HEK293 (cell line): ENCODE measurements at regions not wholly inside any gene's neighbourhood (a gene's known extent, or its start where the extent isn't known, plus 50 kb on each side); places are given as distances from the start of the nearest gene placed in this dataset.

Experiments
- CTCF ChIA-PET: fragments of 350-600 bp; formaldehyde crosslinking; extraction: SDS; loops from one replicate; lab custom pipeline; 2021; ENCODE audit warnings: antibody characterized with exemption; lab: Yijun Ruan, JAX
- POLR2A ChIA-PET: fragments of 300-600 bp; formaldehyde crosslinking; extraction: SDS; loops from one replicate; lab custom pipeline; 2020; ENCODE audit warnings: antibody characterized with exemption, inconsistent platforms; lab: Yijun Ruan, JAX
- H3K27ac ChIP-seq: fragments of 200-500 bp; sonication (Bioruptor generic); 2 replicates; pipeline ENCODE4 v1.5.1; 2014; ENCODE audit warnings: low read depth, low read length, control low read depth, inconsistent platforms; ENCODE audit errors: extremely low read depth
- H3K36me3 ChIP-seq, 2 experiments: fragments of 200-500 bp in 1 of 2; sonication (Bioruptor generic) in 1 of 2; 1 replicate in 1 of 2; 2 replicates in 1 of 2; pipeline ENCODE4 v1.5.1; 2014 to 2017; ENCODE audit warnings: inconsistent platforms in 2 of 2, low read length in 2 of 2; ENCODE audit not compliant: control insufficient read depth in 2 of 2, insufficient read depth in 1 of 2
- H3K4me1 ChIP-seq: fragments of 200-500 bp; sonication (Bioruptor generic); 2 replicates; pipeline ENCODE4 v1.5.1; 2014; ENCODE audit warnings: mild to moderate bottlenecking, low read length, inconsistent platforms; ENCODE audit not compliant: control insufficient read depth, insufficient read depth
- H3K4me3 ChIP-seq: 2 replicates; pipeline ENCODE4 v1.5.1; 2011; ENCODE audit warnings: low read depth, mild to moderate bottlenecking, control low read depth, low read length, moderate library complexity
- H3K9me3 ChIP-seq: fragments of 200-500 bp; sonication (Bioruptor generic); 2 replicates; pipeline ENCODE4 v1.5.1; 2014; ENCODE audit warnings: low read depth, low read length, inconsistent platforms; ENCODE audit not compliant: control insufficient read depth, insufficient read depth
- FEZF1 ChIP-seq: fragments of 450-650 bp; formaldehyde crosslinking; IDR thresholded peaks from 2 replicates; pipeline ENCODE4 v1.5.1; 2016; ENCODE audit warnings: missing biosample characterization, missing genetic modification characterization
- HOXA7 ChIP-seq: sonication (generic); formaldehyde crosslinking; IDR thresholded peaks from 2 replicates; pipeline ENCODE4 v1.8.1; 2022; ENCODE audit warnings: missing genetic modification reagents, borderline replicate concordance
- MYNN ChIP-seq: fragments of 450-650 bp; formaldehyde crosslinking; IDR thresholded peaks from 2 replicates; pipeline ENCODE4 v1.5.1; 2016; ENCODE audit warnings: missing biosample characterization, missing genetic modification characterization, borderline replicate concordance
- OVOL3 ChIP-seq: fragments of 450-650 bp; formaldehyde crosslinking; IDR thresholded peaks from 2 replicates; pipeline ENCODE4 v1.5.1; 2016; ENCODE audit warnings: missing biosample characterization, missing genetic modification characterization
- PRDM6 ChIP-seq: fragments of 450-650 bp; formaldehyde crosslinking; IDR thresholded peaks from 2 replicates; pipeline ENCODE4 v1.5.1; 2017; ENCODE audit warnings: missing biosample characterization, missing genetic modification characterization
- SCRT2 ChIP-seq: fragments of 450-650 bp; formaldehyde crosslinking; IDR thresholded peaks from 2 replicates; pipeline ENCODE4 v1.5.1; 2016; ENCODE audit warnings: missing biosample characterization, missing genetic modification characterization
- ZBTB10 ChIP-seq: fragments of 450-650 bp; formaldehyde crosslinking; IDR thresholded peaks from 2 replicates; pipeline ENCODE4 v1.5.1; 2016; ENCODE audit warnings: missing biosample characterization, missing genetic modification characterization
- ZBTB21 ChIP-seq: fragments of 450-650 bp; formaldehyde crosslinking; IDR thresholded peaks from 2 replicates; pipeline ENCODE4 v1.5.1; 2017; ENCODE audit warnings: missing biosample characterization, missing genetic modification characterization
- ZNF138 ChIP-seq: fragments of 450-650 bp; formaldehyde crosslinking; IDR thresholded peaks from 2 replicates; pipeline ENCODE4 v1.5.1; 2016; ENCODE audit warnings: missing biosample characterization, missing genetic modification characterization, borderline replicate concordance
- ZNF146 ChIP-seq: fragments of 450-650 bp; formaldehyde crosslinking; IDR thresholded peaks from 2 replicates; pipeline ENCODE4 v1.5.1; 2016; ENCODE audit warnings: missing biosample characterization, missing genetic modification characterization
- ZNF155 ChIP-seq: fragments of 450-650 bp; formaldehyde crosslinking; IDR thresholded peaks from 2 replicates; pipeline ENCODE4 v1.5.1; 2016; ENCODE audit warnings: missing biosample characterization, missing genetic modification characterization
- ZNF2 ChIP-seq: fragments of 450-650 bp; formaldehyde crosslinking; IDR thresholded peaks from 2 replicates; pipeline ENCODE4 v1.5.1; 2016; ENCODE audit warnings: missing biosample characterization, missing genetic modification characterization
- ZNF211 ChIP-seq: fragments of 450-650 bp; formaldehyde crosslinking; IDR thresholded peaks from 2 replicates; pipeline ENCODE4 v1.5.1; 2016; ENCODE audit warnings: low read depth, missing biosample characterization, missing genetic modification characterization
- ZNF23 ChIP-seq: fragments of 450-650 bp; formaldehyde crosslinking; IDR thresholded peaks from 2 replicates; pipeline ENCODE4 v1.5.1; 2016; ENCODE audit warnings: missing biosample characterization, missing genetic modification characterization, borderline replicate concordance
- ZNF239 ChIP-seq: fragments of 450-650 bp; formaldehyde crosslinking; IDR thresholded peaks from 2 replicates; pipeline ENCODE4 v1.5.1; 2016; ENCODE audit warnings: missing biosample characterization, missing genetic modification characterization
- ZNF266 ChIP-seq: fragments of 450-650 bp; formaldehyde crosslinking; IDR thresholded peaks from 2 replicates; pipeline ENCODE4 v1.5.1; 2016; ENCODE audit warnings: missing biosample characterization, missing genetic modification characterization, low read depth
- ZNF324 ChIP-seq: fragments of 450-650 bp; formaldehyde crosslinking; IDR thresholded peaks from 2 replicates; pipeline ENCODE4 v1.5.1; 2016; ENCODE audit warnings: missing biosample characterization, missing genetic modification characterization
- ZNF350 ChIP-seq: fragments of 450-650 bp; formaldehyde crosslinking; IDR thresholded peaks from 2 replicates; pipeline ENCODE4 v1.5.0; 2017; ENCODE audit warnings: missing biosample characterization, mild to moderate bottlenecking, missing genetic modification characterization
- ZNF473 ChIP-seq: fragments of 450-650 bp; formaldehyde crosslinking; IDR thresholded peaks from 2 replicates; pipeline ENCODE4 v1.5.1; 2017; ENCODE audit warnings: missing biosample characterization, missing genetic modification characterization
- ZNF585B ChIP-seq: fragments of 450-650 bp; formaldehyde crosslinking; IDR thresholded peaks from 2 replicates; pipeline ENCODE4 v1.5.1; 2016; ENCODE audit warnings: missing biosample characterization, missing genetic modification characterization
- ZNF707 ChIP-seq: fragments of 450-650 bp; formaldehyde crosslinking; IDR thresholded peaks from 2 replicates; pipeline ENCODE4 v1.5.1; 2016; ENCODE audit warnings: missing biosample characterization, missing genetic modification characterization
- ZNF837 ChIP-seq: fragments of 450-650 bp; formaldehyde crosslinking; IDR thresholded peaks from 2 replicates; pipeline ENCODE4 v1.5.1; 2016; ENCODE audit warnings: missing biosample characterization, missing genetic modification characterization
- TF ChIP-seq, protein P1 (sequence below): fragments of 450-650 bp; formaldehyde crosslinking; IDR thresholded peaks from 2 replicates; pipeline ENCODE4 v1.5.1; 2016; ENCODE audit warnings: missing biosample characterization, missing genetic modification characterization
- TF ChIP-seq, protein P2 (sequence below): sonication (generic); formaldehyde crosslinking; IDR thresholded peaks from 2 replicates; pipeline ENCODE4 v1.8.1; 2022; ENCODE audit warnings: mild to moderate bottlenecking, moderate library complexity, missing genetic modification reagents

GRCh38 chr3:30187366-30187765, 419.0 kb upstream of the TGFBR2 start (continued):
- TF ChIP-seq OVOL3 (tag by site-specific recombination), result no peak
- no peak for TF ChIP-seq ZNF324 (tag by site-specific recombination)
- TF ChIP-seq, protein P1, sequence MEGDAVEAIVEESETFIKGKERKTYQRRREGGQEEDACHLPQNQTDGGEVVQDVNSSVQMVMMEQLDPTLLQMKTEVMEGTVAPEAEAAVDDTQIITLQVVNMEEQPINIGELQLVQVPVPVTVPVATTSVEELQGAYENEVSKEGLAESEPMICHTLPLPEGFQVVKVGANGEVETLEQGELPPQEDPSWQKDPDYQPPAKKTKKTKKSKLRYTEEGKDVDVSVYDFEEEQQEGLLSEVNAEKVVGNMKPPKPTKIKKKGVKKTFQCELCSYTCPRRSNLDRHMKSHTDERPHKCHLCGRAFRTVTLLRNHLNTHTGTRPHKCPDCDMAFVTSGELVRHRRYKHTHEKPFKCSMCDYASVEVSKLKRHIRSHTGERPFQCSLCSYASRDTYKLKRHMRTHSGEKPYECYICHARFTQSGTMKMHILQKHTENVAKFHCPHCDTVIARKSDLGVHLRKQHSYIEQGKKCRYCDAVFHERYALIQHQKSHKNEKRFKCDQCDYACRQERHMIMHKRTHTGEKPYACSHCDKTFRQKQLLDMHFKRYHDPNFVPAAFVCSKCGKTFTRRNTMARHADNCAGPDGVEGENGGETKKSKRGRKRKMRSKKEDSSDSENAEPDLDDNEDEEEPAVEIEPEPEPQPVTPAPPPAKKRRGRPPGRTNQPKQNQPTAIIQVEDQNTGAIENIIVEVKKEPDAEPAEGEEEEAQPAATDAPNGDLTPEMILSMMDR (tag by site-specific recombination), result no peak
- no peak for TF ChIP-seq ZNF266

GRCh38 chr3:30188713-30189112, 417.7 kb upstream of the TGFBR2 start:
- POLR2A ChIA-PET, result no interaction called here
- Histone ChIP-seq H3K4me1 (no peaks in the 10 kb centered on the region), H3K27ac (no peak overlapping the region), H3K36me3 (no peaks in the 10 kb centered on the region), H3K4me3 (no peak overlapping the region), H3K9me3 (no peaks in the 10 kb centered on the region)
- TF ChIP-seq ZNF473 (no peak), ZNF138 (tag by site-specific recombination) (no peak), MYNN (tag by site-specific recombination) (no peak), HOXA7 (CRISPR knock-in tag) (no peak), SCRT2 (no peak), ZNF837 (tag by site-specific recombination) (no peak), ZNF350 (tag by site-specific recombination) (no peak), PRDM6 (no peak), ZNF2 (tag by site-specific recombination) (no peak), ZNF211 (tag by site-specific recombination) (no peak), ZNF155 (tag by site-specific recombination) (no peak), ZBTB10 (tag by site-specific recombination) (no peak), ZNF239 (tag by site-specific recombination) (no peak), ZNF585B (tag by site-specific recombination) (no peak), ZBTB21 (tag by site-specific recombination) (no peak), ZNF23 (tag by site-specific recombination) (no peak), ZNF146 (tag by site-specific recombination) (no peak), ZNF707 (tag by site-specific recombination) (no peak), FEZF1 (tag by site-specific recombination) (no peak)
- TF ChIP-seq, protein P2, sequence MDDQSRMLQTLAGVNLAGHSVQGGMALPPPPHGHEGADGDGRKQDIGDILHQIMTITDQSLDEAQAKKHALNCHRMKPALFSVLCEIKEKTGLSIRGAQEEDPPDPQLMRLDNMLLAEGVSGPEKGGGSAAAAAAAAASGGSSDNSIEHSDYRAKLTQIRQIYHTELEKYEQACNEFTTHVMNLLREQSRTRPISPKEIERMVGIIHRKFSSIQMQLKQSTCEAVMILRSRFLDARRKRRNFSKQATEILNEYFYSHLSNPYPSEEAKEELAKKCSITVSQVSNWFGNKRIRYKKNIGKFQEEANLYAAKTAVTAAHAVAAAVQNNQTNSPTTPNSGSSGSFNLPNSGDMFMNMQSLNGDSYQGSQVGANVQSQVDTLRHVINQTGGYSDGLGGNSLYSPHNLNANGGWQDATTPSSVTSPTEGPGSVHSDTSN (CRISPR knock-in tag), result no peak
- CTCF ChIA-PET, result interaction anchor here (0.6 to 1.8 kb wide), 3 partner anchors 10 to 880 kb away, joined by 4 to 6 read pairs (median 4); no protein-coding TSS in a partner anchor
